ENCODE measurements at regions not wholly inside any gene's neighbourhood (a gene's known extent, or its start where the extent isn't known, plus 50 kb on each side); places are given as distances from the start of the nearest gene placed in this dataset.

DNA sequence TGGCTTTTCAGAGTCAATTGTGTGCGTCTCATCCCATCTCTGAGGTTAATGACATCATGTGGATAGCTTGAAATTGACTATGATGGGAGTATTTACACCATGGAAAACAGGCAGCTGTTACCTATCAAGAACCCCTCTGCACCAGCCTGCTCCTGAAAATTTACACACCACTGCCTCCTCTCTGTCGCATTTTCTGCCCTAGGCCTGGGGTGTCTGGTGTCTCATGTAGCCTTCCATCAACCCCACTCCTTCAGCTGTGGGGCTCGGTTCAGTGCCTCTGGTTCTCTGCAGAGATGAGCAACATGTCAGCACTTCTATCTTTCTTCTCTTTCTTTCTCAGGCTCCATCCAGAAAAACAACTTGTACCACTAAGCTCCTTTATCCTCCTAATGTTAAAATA is 600.5 kb downstream of the TYW1 start:
- Histone ChIP-seq H3K9ac (ENCODE audit: low read length) (no peak overlapping the region), H4K20me1 (ENCODE audit: insufficient read depth, low read length) (no peaks in the 10 kb centered on the region), H3K27me3 (ENCODE audit: low read depth, low read length) (no peaks in the 10 kb centered on the region), H3K4me1 (ENCODE audit: low read length) (no peaks in the 10 kb centered on the region), H2AFZ (ENCODE audit: low read depth, low read length) (no peak overlapping the region), H3K4me3 (ENCODE audit: low read length) (no peak overlapping the region), H3K27ac (ENCODE audit: low read length) (no peak overlapping the region), H3K36me3 (replicated peaks; ENCODE audit: low read depth, low read length) (no peaks in the 10 kb centered on the region), H3K4me2 (ENCODE audit: low read length) (no peak overlapping the region), H3K9me3 (ENCODE audit: insufficient read depth, low read length) (no peaks in the 10 kb centered on the region), H3K79me2 (ENCODE audit: low read length) (no peaks in the 10 kb centered on the region)
- no peak for TF ChIP-seq EZH2phosphoT487 (IDR thresholded peaks at IDR 0.05; ENCODE audit: low read depth)
- TF ChIP-seq, protein P1, sequence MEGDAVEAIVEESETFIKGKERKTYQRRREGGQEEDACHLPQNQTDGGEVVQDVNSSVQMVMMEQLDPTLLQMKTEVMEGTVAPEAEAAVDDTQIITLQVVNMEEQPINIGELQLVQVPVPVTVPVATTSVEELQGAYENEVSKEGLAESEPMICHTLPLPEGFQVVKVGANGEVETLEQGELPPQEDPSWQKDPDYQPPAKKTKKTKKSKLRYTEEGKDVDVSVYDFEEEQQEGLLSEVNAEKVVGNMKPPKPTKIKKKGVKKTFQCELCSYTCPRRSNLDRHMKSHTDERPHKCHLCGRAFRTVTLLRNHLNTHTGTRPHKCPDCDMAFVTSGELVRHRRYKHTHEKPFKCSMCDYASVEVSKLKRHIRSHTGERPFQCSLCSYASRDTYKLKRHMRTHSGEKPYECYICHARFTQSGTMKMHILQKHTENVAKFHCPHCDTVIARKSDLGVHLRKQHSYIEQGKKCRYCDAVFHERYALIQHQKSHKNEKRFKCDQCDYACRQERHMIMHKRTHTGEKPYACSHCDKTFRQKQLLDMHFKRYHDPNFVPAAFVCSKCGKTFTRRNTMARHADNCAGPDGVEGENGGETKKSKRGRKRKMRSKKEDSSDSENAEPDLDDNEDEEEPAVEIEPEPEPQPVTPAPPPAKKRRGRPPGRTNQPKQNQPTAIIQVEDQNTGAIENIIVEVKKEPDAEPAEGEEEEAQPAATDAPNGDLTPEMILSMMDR (IDR thresholded peaks at IDR 0.05; ENCODE audit: low read depth, low read length): no peak

DNA sequence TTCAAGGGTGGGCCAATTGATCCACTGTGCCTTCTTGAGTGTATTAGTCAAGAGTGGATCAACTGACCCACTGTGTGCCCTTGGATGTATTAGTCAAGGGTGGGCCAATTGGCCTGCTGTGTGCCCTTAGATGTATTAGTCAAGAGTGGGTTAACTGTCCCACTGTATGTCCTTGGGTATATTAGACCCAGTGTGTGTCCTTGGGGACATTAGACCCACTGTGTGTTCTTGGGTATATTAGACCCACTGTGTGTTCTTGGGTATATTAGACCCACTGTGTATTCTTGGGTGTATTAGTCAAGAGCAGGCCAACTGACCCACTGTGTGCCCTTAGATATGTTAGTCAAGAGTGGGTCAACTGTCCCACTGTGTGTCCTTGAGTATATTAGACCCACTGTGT is 601.8 kb downstream of the TYW1 start:
- Histone ChIP-seq H3K9ac (ENCODE audit: low read length) (no peak overlapping the region), H3K27ac (ENCODE audit: low read length) (no peak overlapping the region), H3K4me2 (ENCODE audit: low read length) (no peak overlapping the region), H3K79me2 (ENCODE audit: low read length) (no peaks in the 10 kb centered on the region), H3K27me3 (ENCODE audit: low read depth, low read length) (no peaks in the 10 kb centered on the region), H3K36me3 (replicated peaks; ENCODE audit: low read depth, low read length) (no peaks in the 10 kb centered on the region), H3K4me3 (ENCODE audit: low read length) (no peak overlapping the region), H3K4me1 (ENCODE audit: low read length) (no peaks in the 10 kb centered on the region), H4K20me1 (ENCODE audit: insufficient read depth, low read length) (no peaks in the 10 kb centered on the region), H2AFZ (ENCODE audit: low read depth, low read length) (no peak overlapping the region), H3K9me3 (ENCODE audit: insufficient read depth, low read length) (no peaks in the 10 kb centered on the region)
- no peak for TF ChIP-seq EZH2phosphoT487 (IDR thresholded peaks at IDR 0.05; ENCODE audit: low read depth)
- TF ChIP-seq, protein P1 (IDR thresholded peaks at IDR 0.05; ENCODE audit: low read depth, low read length): no peak

DNA sequence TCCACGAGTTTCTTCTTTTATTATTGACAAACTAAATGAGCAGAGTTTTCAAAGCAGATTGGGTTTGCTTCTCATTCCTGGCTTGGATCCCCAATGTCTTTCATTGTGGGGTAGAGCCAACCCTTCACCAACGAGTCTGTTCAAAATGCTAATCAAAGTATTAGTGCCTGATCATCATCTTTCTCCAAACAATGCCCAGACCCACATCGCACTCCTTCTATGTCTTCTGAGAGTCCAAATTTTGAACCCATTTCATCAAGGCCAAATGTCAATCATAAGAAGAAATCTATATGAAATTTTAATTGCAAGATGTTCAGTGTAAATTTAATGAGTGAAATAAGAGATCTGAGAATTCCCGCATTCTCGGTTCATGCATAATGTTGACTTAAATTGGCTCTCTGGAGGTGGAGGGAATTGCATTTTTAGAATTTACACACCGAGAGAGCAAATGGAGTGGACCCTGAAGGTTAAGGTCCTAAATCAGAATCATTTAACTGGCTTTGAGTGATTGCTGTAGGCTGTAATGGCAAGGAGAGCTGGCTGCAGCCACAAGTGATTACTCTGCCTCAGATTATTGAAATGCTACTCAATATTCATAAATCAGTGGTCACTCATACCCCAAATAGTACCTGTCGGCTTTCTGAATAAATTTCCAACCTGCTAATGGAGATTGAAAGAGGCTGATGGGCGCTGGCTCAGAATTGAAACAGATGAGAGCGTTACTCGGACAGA is 602.9 kb downstream of the TYW1 start:
- Histone ChIP-seq H2AFZ (ENCODE audit: low read depth, low read length) (no peak overlapping the region), H3K27me3 (ENCODE audit: low read depth, low read length) (no peaks in the 10 kb centered on the region), H3K9me3 (ENCODE audit: insufficient read depth, low read length) (no peaks in the 10 kb centered on the region), H3K4me1 (ENCODE audit: low read length) (no peaks in the 10 kb centered on the region), H3K79me2 (ENCODE audit: low read length) (no peaks in the 10 kb centered on the region), H3K9ac (ENCODE audit: low read length) (no peak overlapping the region), H3K36me3 (replicated peaks; ENCODE audit: low read depth, low read length) (no peaks in the 10 kb centered on the region), H4K20me1 (ENCODE audit: insufficient read depth, low read length) (no peaks in the 10 kb centered on the region), H3K4me3 (ENCODE audit: low read length) (no peak overlapping the region), H3K4me2 (ENCODE audit: low read length) (no peak overlapping the region), H3K27ac (ENCODE audit: low read length) (no peak overlapping the region)
- TF ChIP-seq, protein P1 (IDR thresholded peaks at IDR 0.05; ENCODE audit: low read depth, low read length): no peak
- TF ChIP-seq EZH2phosphoT487 (IDR thresholded peaks at IDR 0.05; ENCODE audit: low read depth): no peak

- Histone ChIP-seq H3K4me3 (ENCODE audit: low read length) (no peak overlapping the region), H3K27ac (ENCODE audit: low read length) (no peak overlapping the region), H4K20me1 (ENCODE audit: insufficient read depth, low read length) (no peaks in the 10 kb centered on the region), H3K4me1 (ENCODE audit: low read length) (no peaks in the 10 kb centered on the region), H2AFZ (ENCODE audit: low read depth, low read length) (no peak overlapping the region), H3K79me2 (ENCODE audit: low read length) (no peaks in the 10 kb centered on the region), H3K9ac (ENCODE audit: low read length) (no peak overlapping the region), H3K4me2 (ENCODE audit: low read length) (no peak overlapping the region), H3K36me3 (replicated peaks; ENCODE audit: low read depth, low read length) (no peaks in the 10 kb centered on the region), H3K9me3 (ENCODE audit: insufficient read depth, low read length) (no peaks in the 10 kb centered on the region), H3K27me3 (ENCODE audit: low read depth, low read length) (no peaks in the 10 kb centered on the region)
- TF ChIP-seq, protein P1 (IDR thresholded peaks at IDR 0.05; ENCODE audit: low read depth, low read length): no peak
- TF ChIP-seq EZH2phosphoT487 (IDR thresholded peaks at IDR 0.05; ENCODE audit: low read depth): no peak
Observed at GRCh38 chr7:67602246-67602887, 605.7 kb downstream of the TYW1 start.

Measured in OCI-LY3 (cell line).